Astrocyte (in vitro differentiated cells and primary cell): ENCODE measurements at regions not wholly inside any gene's neighbourhood (a gene's known extent, or its start where the extent isn't known, plus 50 kb on each side); places are given as distances from the start of the nearest gene placed in this dataset.
"Not testable (repeated sequence)": the region's sequence is repeated elsewhere in the genome, so short reads cannot be mapped to it uniquely, and the experiment has no call there.

Experiments used
- DNase-seq: peaks from one replicate; pipeline ENCODE4 v3.0.0-alpha.2; 2010; ENCODE audit warnings: low read depth
- FAIRE-seq: peaks from 2 replicates; lab custom pipeline; 2011; peaks lifted over from hg19 to GRCh38; lab: Jason Lieb, UNC
- H2AFZ ChIP-seq: 2 replicates; pipeline ENCODE4 v1.6.0; 2012; ENCODE audit warnings: low read depth, low read length, inconsistent platforms
- H3K27ac ChIP-seq: 2 replicates; pipeline ENCODE4 v1.5.1; 2011; ENCODE audit warnings: low read depth, low read length, inconsistent platforms
- H3K27me3 ChIP-seq: 2 replicates; pipeline ENCODE4 v1.6.0; 2011; ENCODE audit warnings: low read length, inconsistent platforms; ENCODE audit not compliant: insufficient read depth
- H3K36me3 ChIP-seq: 2 replicates; pipeline ENCODE4 v1.5.1; 2011; ENCODE audit warnings: low read length, inconsistent platforms; ENCODE audit not compliant: insufficient read depth
- H3K4me1 ChIP-seq: 2 replicates; pipeline ENCODE4 v1.5.1; 2011; ENCODE audit warnings: low read length, inconsistent platforms; ENCODE audit not compliant: insufficient read depth
- H3K4me2 ChIP-seq: 2 replicates; pipeline ENCODE4 v1.6.0; 2012; ENCODE audit warnings: low read length, inconsistent platforms
- H3K4me3 ChIP-seq: 2 replicates; pipeline ENCODE4 v1.5.1; 2011; ENCODE audit warnings: low read depth, mild to moderate bottlenecking, low read length, inconsistent platforms; ENCODE audit not compliant: insufficient read depth
- H3K79me2 ChIP-seq: 2 replicates; pipeline ENCODE4 v1.6.0; 2012; ENCODE audit warnings: mild to moderate bottlenecking, low read length, inconsistent platforms; ENCODE audit not compliant: insufficient read depth
- H3K9ac ChIP-seq: 2 replicates; pipeline ENCODE4 v1.6.0; 2012; ENCODE audit warnings: mild to moderate bottlenecking, low read length, inconsistent platforms
- H3K9me3 ChIP-seq: 2 replicates; pipeline ENCODE4 v1.5.1; 2012; ENCODE audit warnings: low read depth, mild to moderate bottlenecking, low read length, inconsistent platforms; ENCODE audit not compliant: insufficient read depth
- H4K20me1 ChIP-seq: 2 replicates; pipeline ENCODE4 v1.6.0; 2012; ENCODE audit warnings: low read length, inconsistent platforms; ENCODE audit not compliant: insufficient read depth
- H3K27ac Mint-ChIP-seq: one replicate; pipeline ENCODE4 v1.8.0; 2021; ENCODE audit warnings: mild to moderate bottlenecking, mixed read lengths; ENCODE audit not compliant: unreplicated experiment
- H3K27me3 Mint-ChIP-seq: one replicate; pipeline ENCODE4 v1.8.0; 2021; ENCODE audit warnings: low read depth, mixed read lengths; ENCODE audit not compliant: unreplicated experiment
- H3K36me3 Mint-ChIP-seq: one replicate; pipeline ENCODE4 v1.8.0; 2021; ENCODE audit warnings: low read depth, mixed read lengths; ENCODE audit not compliant: unreplicated experiment
- H3K4me1 Mint-ChIP-seq: one replicate; pipeline ENCODE4 v1.8.0; 2021; ENCODE audit warnings: low read depth, mixed read lengths; ENCODE audit not compliant: unreplicated experiment
- H3K4me3 Mint-ChIP-seq: one replicate; pipeline ENCODE4 v1.8.0; 2021; ENCODE audit warnings: mild to moderate bottlenecking, moderate library complexity, mixed read lengths; ENCODE audit not compliant: unreplicated experiment
- H3K9me3 Mint-ChIP-seq: one replicate; pipeline ENCODE4 v1.8.0; 2021; ENCODE audit warnings: mild to moderate bottlenecking, mixed read lengths; ENCODE audit not compliant: unreplicated experiment
- EZH2 ChIP-seq: IDR thresholded peaks from 2 replicates; pipeline ENCODE4 v1.6.1; 2012; ENCODE audit warnings: mild to moderate bottlenecking, low read length, inconsistent platforms; ENCODE audit not compliant: insufficient read depth
- TF ChIP-seq, protein P1 (sequence below): IDR thresholded peaks from 2 replicates; pipeline ENCODE4 v1.5.1; 2011; ENCODE audit warnings: low read depth, mild to moderate bottlenecking, inconsistent platforms, low read length, moderate library complexity; ENCODE audit not compliant: insufficient read depth

DNA sequence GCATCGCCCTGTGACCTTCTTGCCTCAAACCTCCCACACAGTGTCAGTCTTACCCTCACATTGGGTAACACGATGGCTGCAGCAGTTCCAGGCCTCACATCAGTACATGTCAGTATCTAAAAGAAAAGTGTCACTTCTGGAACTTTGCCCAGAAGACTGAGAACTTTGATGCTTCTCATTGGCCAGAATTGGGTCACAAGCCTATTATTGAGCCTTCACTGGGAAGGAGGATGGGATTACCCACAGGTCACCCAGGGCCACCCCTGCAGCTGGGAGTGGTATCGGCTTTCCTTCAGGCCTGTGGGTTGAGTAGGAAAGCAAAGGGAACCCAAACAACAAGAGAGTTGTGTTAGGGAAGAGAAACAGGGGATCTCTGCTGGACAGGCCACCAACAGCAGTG, 111.5 kb downstream of the NPY start:
- H3K9me3 ChIP-seq, result no peaks in the 10 kb centered on the region
- no peak for FAIRE-seq
- no peaks in the 10 kb centered on the region for H4K20me1 ChIP-seq
- H3K9me3 Mint-ChIP-seq, result peaks cover 2% of the 10 kb centered on the region
- no peak overlapping the region for H3K9ac ChIP-seq
- H3K27me3 Mint-ChIP-seq, result peaks cover 26% of the 10 kb centered on the region
- no peak for DNase-seq
- no peak overlapping the region for H3K4me3 ChIP-seq
- H2AFZ ChIP-seq, result no peak overlapping the region
- H3K36me3 Mint-ChIP-seq, result no peaks in the 10 kb centered on the region
- no peaks in the 10 kb centered on the region for H3K4me1 Mint-ChIP-seq
- H3K4me1 ChIP-seq, result no peaks in the 10 kb centered on the region
- no peak overlapping the region for H3K4me2 ChIP-seq
- H3K27me3 ChIP-seq, result no peaks in the 10 kb centered on the region
- TF ChIP-seq, protein P1, sequence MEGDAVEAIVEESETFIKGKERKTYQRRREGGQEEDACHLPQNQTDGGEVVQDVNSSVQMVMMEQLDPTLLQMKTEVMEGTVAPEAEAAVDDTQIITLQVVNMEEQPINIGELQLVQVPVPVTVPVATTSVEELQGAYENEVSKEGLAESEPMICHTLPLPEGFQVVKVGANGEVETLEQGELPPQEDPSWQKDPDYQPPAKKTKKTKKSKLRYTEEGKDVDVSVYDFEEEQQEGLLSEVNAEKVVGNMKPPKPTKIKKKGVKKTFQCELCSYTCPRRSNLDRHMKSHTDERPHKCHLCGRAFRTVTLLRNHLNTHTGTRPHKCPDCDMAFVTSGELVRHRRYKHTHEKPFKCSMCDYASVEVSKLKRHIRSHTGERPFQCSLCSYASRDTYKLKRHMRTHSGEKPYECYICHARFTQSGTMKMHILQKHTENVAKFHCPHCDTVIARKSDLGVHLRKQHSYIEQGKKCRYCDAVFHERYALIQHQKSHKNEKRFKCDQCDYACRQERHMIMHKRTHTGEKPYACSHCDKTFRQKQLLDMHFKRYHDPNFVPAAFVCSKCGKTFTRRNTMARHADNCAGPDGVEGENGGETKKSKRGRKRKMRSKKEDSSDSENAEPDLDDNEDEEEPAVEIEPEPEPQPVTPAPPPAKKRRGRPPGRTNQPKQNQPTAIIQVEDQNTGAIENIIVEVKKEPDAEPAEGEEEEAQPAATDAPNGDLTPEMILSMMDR, result no peak
- TF ChIP-seq EZH2, result no peak
- H3K27ac ChIP-seq, result no peak overlapping the region
- H3K27ac Mint-ChIP-seq, result no peak overlapping the region
- H3K4me3 Mint-ChIP-seq, result no peak overlapping the region
- no peaks in the 10 kb centered on the region for H3K79me2 ChIP-seq
- no peaks in the 10 kb centered on the region for H3K36me3 ChIP-seq

DNA sequence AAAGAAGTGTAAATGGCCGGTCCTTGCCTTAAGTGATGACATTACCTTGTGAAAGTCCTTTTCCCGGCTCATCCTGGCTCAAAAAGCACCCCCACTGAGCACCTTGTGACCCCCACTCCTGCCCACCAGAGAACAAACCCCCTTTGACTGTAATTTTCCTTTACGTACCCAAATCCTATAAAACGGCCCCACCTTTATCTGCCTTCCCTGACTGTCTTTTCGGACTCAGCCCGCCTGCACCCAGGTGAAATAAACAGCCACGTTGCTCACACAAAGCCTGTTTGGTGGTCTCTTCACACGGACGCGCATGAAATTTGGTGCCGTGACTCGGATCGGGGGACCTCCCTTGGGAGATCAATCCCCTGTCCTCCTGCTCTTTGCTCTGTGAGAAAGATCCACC, 112.4 kb downstream of the NPY start:
- not testable (repeated sequence) for H3K4me3 ChIP-seq, H3K4me1 ChIP-seq, H3K27ac ChIP-seq, H3K4me2 ChIP-seq, H3K27ac Mint-ChIP-seq, H3K79me2 ChIP-seq, H3K4me1 Mint-ChIP-seq, H3K9me3 ChIP-seq, DNase-seq, H3K9me3 Mint-ChIP-seq, H3K36me3 Mint-ChIP-seq, FAIRE-seq, H4K20me1 ChIP-seq, H2AFZ ChIP-seq, H3K27me3 ChIP-seq, H3K9ac ChIP-seq, H3K36me3 ChIP-seq
- Mint-ChIP-seq H3K27me3 (peaks cover 26% of the 10 kb centered on the region), H3K4me3 (peak overlapping the region; percentile 73)

DNA sequence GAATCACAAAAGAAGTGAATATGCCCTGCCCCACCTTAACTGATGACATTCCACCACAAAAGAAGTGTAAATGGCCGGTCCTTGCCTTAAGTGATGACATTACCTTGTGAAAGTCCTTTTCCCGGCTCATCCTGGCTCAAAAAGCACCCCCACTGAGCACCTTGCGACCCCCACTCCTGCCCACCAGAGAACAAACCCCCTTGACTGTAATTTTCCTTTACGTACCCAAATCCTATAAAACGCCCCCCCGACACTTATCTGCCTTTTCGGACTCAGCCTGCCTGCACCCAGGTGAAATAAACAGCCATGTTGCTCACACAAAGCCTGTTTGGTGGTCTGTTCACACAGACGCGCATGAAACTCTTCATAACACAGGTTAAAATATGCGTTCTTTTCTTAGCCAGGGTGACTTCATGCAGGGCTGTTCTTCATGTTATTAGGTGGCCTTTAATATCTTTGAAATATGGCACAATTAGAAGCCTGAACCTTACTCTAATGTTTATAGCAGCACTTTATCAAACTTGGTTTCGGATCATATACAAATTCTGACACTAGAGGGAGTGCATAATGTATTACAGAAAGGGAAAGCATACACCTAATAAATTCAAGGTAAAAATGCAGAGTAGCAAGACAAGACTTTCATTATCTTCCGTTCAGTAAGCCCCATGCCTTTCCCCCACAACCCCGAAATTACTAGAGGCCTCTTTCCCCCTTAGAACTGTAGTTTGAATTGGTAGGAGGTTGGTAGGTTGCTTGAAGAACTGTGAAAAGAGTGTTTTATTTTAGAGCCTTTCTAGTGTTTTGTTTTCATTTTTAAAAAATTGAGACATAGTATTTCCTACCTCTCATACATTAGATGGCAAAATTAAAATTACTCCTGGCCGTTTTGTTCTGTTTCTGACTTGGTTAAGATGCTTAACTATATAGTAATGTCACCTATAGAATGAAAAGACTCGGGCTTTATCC, 117.9 kb downstream of the NPY start:
- Mint-ChIP-seq H3K4me1 (peaks cover 5% of the 10 kb centered on the region), H3K36me3 (no peaks in the 10 kb centered on the region), H3K4me3 (no peak overlapping the region)

More for the DNA sequence above, 117.9 kb downstream of the NPY start:
- Histone ChIP-seq H3K36me3 (no peaks in the 10 kb centered on the region), H3K4me2 (peak overlapping the region; percentile 82), H3K27ac (no peak overlapping the region), H3K27me3 (no peaks in the 10 kb centered on the region), H2AFZ (peak overlapping the region; percentile 58), H4K20me1 (no peaks in the 10 kb centered on the region), H3K4me3 (no peak overlapping the region), H3K9me3 (no peaks in the 10 kb centered on the region), H3K9ac (peak overlapping the region; percentile 33), H3K79me2 (no peaks in the 10 kb centered on the region), H3K4me1 (no peaks in the 10 kb centered on the region)
- H3K27me3 Mint-ChIP-seq, result peaks cover 12% of the 10 kb centered on the region
- H3K27ac Mint-ChIP-seq, result no peak overlapping the region
- H3K9me3 Mint-ChIP-seq, result peaks cover 2% of the 10 kb centered on the region
- FAIRE-seq (no peak), DNase-seq (peak; percentile 12)
- TF ChIP-seq EZH2, result no peak
- TF ChIP-seq, protein P1, result peak; percentile 47
